ENCODE measurements at regions not wholly inside any gene's neighbourhood (a gene's known extent, or its start where the extent isn't known, plus 50 kb on each side); places are given as distances from the start of the nearest gene placed in this dataset.
"Not testable (repeated sequence)": the region's sequence is repeated elsewhere in the genome, so short reads cannot be mapped to it uniquely, and the experiment has no call there.

DNA sequence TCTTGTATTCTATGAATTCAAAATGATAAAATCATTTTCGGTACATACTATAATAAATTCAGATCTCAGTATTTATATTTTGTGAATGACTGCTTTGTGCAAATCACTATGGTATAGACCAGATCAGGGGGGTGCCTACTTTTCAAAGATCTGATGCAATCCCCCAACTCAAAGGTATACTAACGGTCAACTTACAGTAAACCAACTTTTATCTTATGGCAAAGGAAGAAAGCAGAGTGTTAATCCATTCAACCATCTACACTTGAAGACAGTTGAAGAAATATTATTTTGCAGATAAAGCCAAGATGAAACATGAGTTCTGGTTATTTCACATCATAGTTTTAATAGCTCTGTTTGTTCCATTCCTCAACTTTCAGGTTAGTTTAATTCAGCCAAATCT, 197.1 kb downstream of the MEX3B start:
- Histone ChIP-seq H3K4me1 (ENCODE audit: insufficient read depth, low read length) (no peaks in the 10 kb centered on the region), H3K27ac (ENCODE audit: low read depth, low read length) (no peak overlapping the region), H3K9me3 (ENCODE audit: insufficient read depth, low read depth, low read length) (no peaks in the 10 kb centered on the region), H3K9ac (ENCODE audit: low read depth, low read length) (no peak overlapping the region), H3K36me3 (ENCODE audit: insufficient read depth, low read length) (no peaks in the 10 kb centered on the region), H3K4me3 (ENCODE audit: low read length) (no peak overlapping the region), H3K27me3 (ENCODE audit: insufficient read depth, low read length) (no peaks in the 10 kb centered on the region)
- WGBS, result 100% methylated on average over 1 of the region's 2 CpGs

DNA sequence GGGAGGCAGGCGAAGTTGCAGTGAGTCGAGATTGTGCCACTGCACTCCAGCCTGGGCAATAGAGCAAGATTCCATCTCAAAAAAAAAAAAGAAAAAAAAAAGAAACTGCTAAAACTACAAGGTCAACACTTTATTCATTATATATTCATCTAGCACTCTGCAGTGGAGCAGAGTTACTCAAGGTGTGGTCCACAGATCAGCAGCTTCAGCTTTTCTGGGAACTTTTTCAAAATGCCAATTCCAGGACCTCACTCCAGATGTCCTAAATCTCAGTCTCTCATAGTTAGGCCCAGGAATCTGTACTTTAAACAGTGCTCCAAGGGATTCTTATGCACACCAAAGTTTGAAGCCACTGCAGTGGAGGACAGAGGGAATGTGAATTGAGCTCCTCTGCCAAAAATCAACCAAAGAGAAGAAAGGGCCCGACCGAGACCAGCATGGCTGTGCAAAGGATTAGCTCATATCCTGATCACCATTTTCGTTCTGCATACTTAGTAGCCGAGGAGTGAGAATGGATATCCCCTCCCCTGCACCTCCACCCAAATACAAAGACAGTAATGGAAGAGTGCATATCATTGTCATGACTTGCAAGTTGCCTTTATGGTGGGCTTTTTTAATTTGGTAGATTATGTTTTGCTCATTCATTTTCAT, 201.9 kb downstream of the MEX3B start:
- 96% methylated on average over 6 of the region's 6 CpGs for WGBS
- no peak overlapping the region for H3K9ac ChIP-seq (ENCODE audit: low read depth, low read length)
- no peak overlapping the region for H3K4me3 ChIP-seq (ENCODE audit: low read length)
- no peaks in the 10 kb centered on the region for H3K4me1 ChIP-seq (ENCODE audit: insufficient read depth, low read length)
- no peaks in the 10 kb centered on the region for H3K9me3 ChIP-seq (ENCODE audit: insufficient read depth, low read depth, low read length)
- H3K36me3 ChIP-seq (ENCODE audit: insufficient read depth, low read length), result no peaks in the 10 kb centered on the region
- H3K27ac ChIP-seq (ENCODE audit: low read depth, low read length), result no peak overlapping the region
- H3K27me3 ChIP-seq (ENCODE audit: insufficient read depth, low read length), result no peaks in the 10 kb centered on the region

DNA sequence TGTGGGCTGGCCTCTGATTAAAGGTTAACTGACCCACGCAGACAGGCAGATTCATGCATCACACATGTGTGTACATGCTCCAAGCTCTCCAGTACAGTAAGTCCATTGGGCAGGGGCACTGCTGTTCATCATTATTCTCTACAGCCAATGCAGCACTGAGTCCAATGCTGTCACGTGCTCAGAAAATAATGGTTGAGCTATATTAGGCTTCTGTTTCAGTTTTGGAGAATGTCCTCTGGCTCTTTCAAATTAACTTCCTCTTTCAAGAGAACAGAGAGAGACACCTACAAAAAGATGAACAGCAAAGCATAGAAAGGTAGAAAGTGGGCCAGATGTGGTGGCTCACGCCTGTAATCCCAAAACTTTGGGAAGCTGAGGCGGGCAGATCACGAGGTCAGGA, 202.6 kb downstream of the MEX3B start:
- Histone ChIP-seq H3K9ac (ENCODE audit: low read depth, low read length) (no peak overlapping the region), H3K27me3 (ENCODE audit: insufficient read depth, low read length) (no peaks in the 10 kb centered on the region), H3K9me3 (ENCODE audit: insufficient read depth, low read depth, low read length) (no peaks in the 10 kb centered on the region), H3K27ac (ENCODE audit: low read depth, low read length) (no peak overlapping the region), H3K4me1 (ENCODE audit: insufficient read depth, low read length) (no peaks in the 10 kb centered on the region), H3K36me3 (ENCODE audit: insufficient read depth, low read length) (no peaks in the 10 kb centered on the region), H3K4me3 (ENCODE audit: low read length) (no peak overlapping the region)
- 94% methylated on average over 5 of the region's 5 CpGs for WGBS

DNA sequence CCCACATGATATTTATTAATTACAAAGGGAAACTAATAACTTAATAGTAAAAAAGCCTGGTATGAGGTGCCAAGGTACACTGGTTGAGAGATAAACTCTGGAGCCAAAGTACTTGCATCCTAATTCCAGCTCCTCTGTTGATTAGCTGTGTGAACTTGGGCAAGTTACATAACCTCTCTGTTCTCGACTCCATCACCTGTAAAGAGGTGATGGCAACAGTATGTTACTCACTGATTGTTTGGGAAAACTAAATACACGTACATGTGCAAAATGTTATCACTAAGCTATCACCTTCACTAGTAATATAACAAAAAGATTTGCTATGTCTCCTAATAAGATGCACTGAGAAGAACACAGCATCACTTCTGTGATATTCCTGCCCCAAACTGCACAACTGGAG, 206.4 kb downstream of the MEX3B start:
- H3K9ac ChIP-seq (ENCODE audit: low read depth, low read length), result no peak overlapping the region
- 100% methylated on average over 2 of the region's 2 CpGs for WGBS
- H3K36me3 ChIP-seq (ENCODE audit: insufficient read depth, low read length), result no peaks in the 10 kb centered on the region
- H3K4me3 ChIP-seq (ENCODE audit: low read length), result no peak overlapping the region
- H3K27ac ChIP-seq (ENCODE audit: low read depth, low read length), result no peak overlapping the region
- 0 out of 2 replicates have a peak, but pooled peaks cover 2% of the 10 kb centered on the region for H3K4me1 ChIP-seq (ENCODE audit: insufficient read depth, low read length)
- H3K27me3 ChIP-seq (ENCODE audit: insufficient read depth, low read length), result no peaks in the 10 kb centered on the region
- no peaks in the 10 kb centered on the region for H3K9me3 ChIP-seq (ENCODE audit: insufficient read depth, low read depth, low read length)

DNA sequence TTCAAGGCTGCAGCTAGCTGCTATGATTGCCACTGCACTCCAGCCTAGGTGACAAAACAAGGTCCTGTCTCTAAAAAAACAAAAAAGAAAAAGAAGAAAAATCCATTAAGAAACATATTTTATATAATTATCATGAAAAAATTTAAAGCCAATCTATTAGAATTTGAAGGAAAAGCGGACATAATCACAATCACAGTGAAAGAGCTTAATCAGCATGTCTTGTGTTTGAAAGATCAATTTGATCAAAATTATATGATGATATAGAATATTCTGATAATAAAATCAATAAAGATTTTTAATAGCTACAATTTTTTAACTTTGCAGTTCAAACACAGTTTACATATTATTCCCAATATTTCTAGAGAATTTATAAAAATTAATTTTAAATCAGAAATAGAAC, 210.1 kb downstream of the MEX3B start:
- Histone ChIP-seq H3K27ac (ENCODE audit: low read depth, low read length) (no peak overlapping the region), H3K27me3 (ENCODE audit: insufficient read depth, low read length) (no peaks in the 10 kb centered on the region), H3K4me3 (ENCODE audit: low read length) (no peak overlapping the region), H3K9ac (ENCODE audit: low read depth, low read length) (no peak overlapping the region), H3K36me3 (ENCODE audit: insufficient read depth, low read length) (no peaks in the 10 kb centered on the region), H3K9me3 (ENCODE audit: insufficient read depth, low read depth, low read length) (no peaks in the 10 kb centered on the region), H3K4me1 (ENCODE audit: insufficient read depth, low read length) (0 out of 2 replicates have a peak, but pooled peaks cover 7% of the 10 kb centered on the region)
- WGBS, result no CpG with 5 or more reads among the region's 1 CpG

DNA sequence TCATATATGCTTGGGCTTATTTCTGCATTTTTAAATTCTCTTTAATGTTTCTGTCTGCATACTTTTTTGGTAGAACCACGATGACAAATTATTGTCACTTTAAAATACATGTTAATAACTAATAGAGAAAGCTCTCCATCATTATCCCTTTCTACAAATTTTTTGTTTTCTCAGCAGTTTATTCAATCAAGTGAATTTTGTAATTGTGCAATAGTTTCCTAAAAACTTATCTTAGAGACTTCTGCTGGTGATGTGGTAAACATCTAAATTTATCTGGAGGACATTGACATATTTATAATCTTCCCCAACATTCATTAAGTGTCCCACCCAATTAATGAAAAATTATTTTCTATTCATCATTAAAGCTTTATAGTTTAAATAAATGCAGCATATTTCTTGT, 215.3 kb downstream of the MEX3B start:
- no peak overlapping the region for H3K9ac ChIP-seq (ENCODE audit: low read depth, low read length)
- no peak overlapping the region for H3K4me3 ChIP-seq (ENCODE audit: low read length)
- H3K27me3 ChIP-seq (ENCODE audit: insufficient read depth, low read length), result no peaks in the 10 kb centered on the region
- no CpG with 5 or more reads among the region's 1 CpG for WGBS
- no peaks in the 10 kb centered on the region for H3K9me3 ChIP-seq (ENCODE audit: insufficient read depth, low read depth, low read length)
- H3K27ac ChIP-seq (ENCODE audit: low read depth, low read length), result no peak overlapping the region
- H3K36me3 ChIP-seq (ENCODE audit: insufficient read depth, low read length), result no peaks in the 10 kb centered on the region
- H3K4me1 ChIP-seq (ENCODE audit: insufficient read depth, low read length), result 0 out of 2 replicates have a peak, but pooled peaks cover 5% of the 10 kb centered on the region

DNA sequence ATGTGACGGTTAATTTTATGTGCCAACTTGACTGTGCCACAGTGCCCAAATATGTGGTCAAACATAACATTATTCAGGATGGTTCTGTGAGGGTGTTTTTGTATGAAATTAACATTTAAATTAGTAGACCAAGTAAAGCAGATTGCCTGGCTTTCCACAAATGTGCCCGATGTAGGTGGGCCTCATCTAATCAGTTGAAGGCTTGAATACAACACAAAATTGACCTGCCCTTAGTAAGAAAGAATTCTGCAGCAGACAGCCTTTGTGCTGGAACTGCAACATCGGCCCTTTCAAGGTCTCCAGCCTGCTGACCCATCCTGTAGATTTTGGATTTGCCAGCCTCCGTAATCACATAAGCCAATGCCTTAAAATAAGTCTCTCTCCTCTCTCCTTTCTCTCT, 215.9 kb downstream of the MEX3B start:
- Histone ChIP-seq H3K4me1 (ENCODE audit: insufficient read depth, low read length) (0 out of 2 replicates have a peak, but pooled peaks cover 5% of the 10 kb centered on the region), H3K27ac (ENCODE audit: low read depth, low read length) (no peak overlapping the region), H3K9ac (ENCODE audit: low read depth, low read length) (no peak overlapping the region), H3K36me3 (ENCODE audit: insufficient read depth, low read length) (no peaks in the 10 kb centered on the region), H3K9me3 (ENCODE audit: insufficient read depth, low read depth, low read length) (no peaks in the 10 kb centered on the region), H3K27me3 (ENCODE audit: insufficient read depth, low read length) (no peaks in the 10 kb centered on the region), H3K4me3 (ENCODE audit: low read length) (no peak overlapping the region)
- 95% methylated on average over 4 of the region's 4 CpGs for WGBS

DNA sequence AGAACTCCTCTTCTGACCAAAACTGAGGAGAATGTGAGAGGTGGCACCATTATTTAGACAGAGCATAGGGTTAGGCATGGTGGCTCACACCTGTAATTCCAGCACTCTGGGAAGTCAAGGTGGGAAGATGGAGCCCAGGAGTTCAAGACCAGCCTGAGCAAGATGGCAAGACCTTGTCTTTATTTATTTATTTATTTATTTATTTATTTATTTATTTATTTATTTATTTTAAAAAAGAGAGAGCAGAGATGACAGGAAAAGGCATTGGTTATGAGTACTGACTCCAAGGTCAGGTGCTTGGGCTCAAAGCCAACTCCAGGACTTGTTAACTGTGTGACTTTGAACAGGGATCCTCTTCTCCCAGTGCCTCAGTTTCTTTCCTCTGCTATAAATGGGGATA, 217.7 kb downstream of the MEX3B start:
- no peaks in the 10 kb centered on the region for H3K9me3 ChIP-seq (ENCODE audit: insufficient read depth, low read depth, low read length)

DNA sequence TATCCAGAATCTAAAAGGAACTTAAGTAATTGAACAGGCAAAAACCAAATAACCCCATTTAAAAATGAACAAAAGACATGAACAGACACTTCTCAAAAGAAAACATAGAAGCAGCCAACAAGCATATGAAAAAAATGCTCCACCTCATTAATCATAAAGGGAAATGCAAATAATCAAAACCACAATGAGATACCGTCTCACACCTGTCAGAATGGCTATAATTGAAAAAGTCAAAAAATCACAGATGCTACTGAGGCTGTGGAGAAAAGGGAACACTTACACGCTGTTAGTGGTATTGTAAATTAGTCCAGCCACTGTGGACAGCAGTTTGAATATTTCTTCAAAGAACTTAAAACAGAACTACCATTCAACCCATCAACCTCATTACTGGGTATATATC, 220.7 kb downstream of the MEX3B start:
- Histone ChIP-seq H3K27ac (ENCODE audit: low read depth, low read length) (no peak overlapping the region), H3K9ac (ENCODE audit: low read depth, low read length) (no peak overlapping the region), H3K27me3 (ENCODE audit: insufficient read depth, low read length) (no peaks in the 10 kb centered on the region), H3K4me3 (ENCODE audit: low read length) (no peak overlapping the region), H3K36me3 (ENCODE audit: insufficient read depth, low read length) (no peaks in the 10 kb centered on the region), H3K4me1 (ENCODE audit: insufficient read depth, low read length) (no peaks in the 10 kb centered on the region), H3K9me3 (ENCODE audit: insufficient read depth, low read depth, low read length) (no peaks in the 10 kb centered on the region)
- WGBS, result 94% methylated on average over 2 of the region's 2 CpGs

More for the DNA sequence above, 217.7 kb downstream of the MEX3B start:
- Histone ChIP-seq H3K36me3 (ENCODE audit: insufficient read depth, low read length) (no peaks in the 10 kb centered on the region), H3K9ac (ENCODE audit: low read depth, low read length) (no peak overlapping the region), H3K27me3 (ENCODE audit: insufficient read depth, low read length) (no peaks in the 10 kb centered on the region), H3K4me1 (ENCODE audit: insufficient read depth, low read length) (0 out of 2 replicates have a peak, but pooled peaks cover 5% of the 10 kb centered on the region), H3K27ac (ENCODE audit: low read depth, low read length) (no peak overlapping the region), H3K4me3 (ENCODE audit: low read length) (no peak overlapping the region)

DNA sequence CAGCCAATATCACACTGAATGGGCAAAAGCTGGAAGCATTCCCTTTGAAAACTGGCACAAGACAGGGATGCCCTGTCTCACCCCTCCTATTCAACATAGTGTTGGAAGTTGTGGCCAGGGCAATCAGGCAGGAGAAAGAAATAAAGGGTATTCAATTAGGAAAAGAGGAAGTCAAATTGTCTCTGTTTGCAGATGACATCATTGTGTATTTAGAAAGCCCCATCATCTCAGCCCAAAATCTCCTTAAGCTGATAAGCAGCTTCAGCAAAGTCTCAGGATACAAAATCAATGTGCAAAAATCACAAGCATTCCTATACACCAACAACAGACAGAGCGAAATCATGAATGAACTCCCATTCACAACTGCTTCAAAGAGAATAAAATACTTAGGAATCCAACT, 223.2 kb downstream of the MEX3B start:
- H3K9me3 ChIP-seq (ENCODE audit: insufficient read depth, low read depth, low read length); H3K27ac ChIP-seq (ENCODE audit: low read depth, low read length); H3K27me3 ChIP-seq (ENCODE audit: insufficient read depth, low read length); H3K4me1 ChIP-seq (ENCODE audit: insufficient read depth, low read length); H3K36me3 ChIP-seq (ENCODE audit: insufficient read depth, low read length); H3K4me3 ChIP-seq (ENCODE audit: low read length); H3K9ac ChIP-seq (ENCODE audit: low read depth, low read length): not testable (repeated sequence)
- 95% methylated on average over 1 of the region's 1 CpG for WGBS

DNA sequence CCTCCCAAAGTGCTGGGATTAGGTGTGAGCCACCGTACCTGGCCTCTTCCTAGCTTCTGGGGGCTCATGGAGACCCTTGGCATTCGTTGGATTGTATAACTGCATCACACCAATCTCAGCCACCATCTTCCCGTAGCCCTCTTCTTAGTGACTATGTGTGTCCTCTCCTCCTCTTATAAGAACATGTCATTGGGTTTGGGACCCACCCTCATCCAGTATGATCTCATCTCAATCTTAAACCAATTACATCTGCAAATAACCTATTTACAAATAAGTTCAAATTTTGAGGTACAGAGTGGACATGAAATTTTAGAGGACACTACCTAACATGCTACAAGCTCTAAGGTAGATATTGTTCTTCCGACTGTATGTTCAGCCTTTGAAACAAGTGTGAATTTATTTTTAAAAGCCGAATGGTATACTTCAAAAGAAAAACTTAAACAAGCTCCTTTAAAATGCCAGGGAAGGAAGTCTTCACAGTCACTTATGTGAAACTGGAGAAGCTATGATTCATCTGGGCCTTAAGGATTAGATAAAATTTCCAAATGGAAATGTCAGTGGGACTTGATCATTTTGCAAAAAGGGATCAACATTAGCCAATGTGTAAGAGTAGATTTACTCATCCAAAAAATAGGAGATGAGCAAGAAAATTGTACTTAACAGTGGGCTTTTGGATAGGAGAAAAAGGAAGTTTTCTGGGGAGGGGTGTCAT, 225.7 kb downstream of the MEX3B start:
- Histone ChIP-seq H3K36me3 (ENCODE audit: insufficient read depth, low read length) (no peaks in the 10 kb centered on the region), H3K4me1 (ENCODE audit: insufficient read depth, low read length) (no peaks in the 10 kb centered on the region), H3K27ac (ENCODE audit: low read depth, low read length) (no peak overlapping the region), H3K9me3 (ENCODE audit: insufficient read depth, low read depth, low read length) (no peaks in the 10 kb centered on the region), H3K4me3 (ENCODE audit: low read length) (no peak overlapping the region), H3K9ac (ENCODE audit: low read depth, low read length) (no peak overlapping the region), H3K27me3 (ENCODE audit: insufficient read depth, low read length) (no peaks in the 10 kb centered on the region)
- WGBS, result 67% methylated on average over 4 of the region's 5 CpGs
